IgD-negative memory B cell (primary cell): ENCODE measurements at regions not wholly inside any gene's neighbourhood (a gene's known extent, or its start where the extent isn't known, plus 50 kb on each side); places are given as distances from the start of the nearest gene placed in this dataset.

Experiments
- H3K27ac Mint-ChIP-seq, 3 donors: one replicate each; pipeline ENCODE4 v1.8.0; 2020 to 2022; ENCODE audit warnings: mild to moderate bottlenecking in 3 of 3, mixed read lengths in 3 of 3, moderate library complexity in 1 of 3
- H3K27me3 Mint-ChIP-seq: one replicate; pipeline ENCODE4 v1.8.0; 2021; ENCODE audit warnings: mixed read lengths
- H3K36me3 Mint-ChIP-seq: one replicate; pipeline ENCODE4 v1.8.0; 2020; ENCODE audit warnings: mild to moderate bottlenecking, mixed read lengths
- H3K4me1 Mint-ChIP-seq, 3 donors: one replicate each; pipeline ENCODE4 v1.8.0; 2020 to 2022; ENCODE audit warnings: mixed read lengths in 3 of 3, mild to moderate bottlenecking in 1 of 3
- H3K4me3 Mint-ChIP-seq, 4 donors: one replicate each; pipeline ENCODE4 v1.8.0; 2020 to 2022; ENCODE audit warnings: mild to moderate bottlenecking in 4 of 4, mixed read lengths in 4 of 4, moderate library complexity in 3 of 4
- H3K9me3 Mint-ChIP-seq, 3 donors: one replicate each; pipeline ENCODE4 v1.8.0; 2020 to 2021; ENCODE audit warnings: mixed read lengths in 3 of 3, mild to moderate bottlenecking in 1 of 3

DNA sequence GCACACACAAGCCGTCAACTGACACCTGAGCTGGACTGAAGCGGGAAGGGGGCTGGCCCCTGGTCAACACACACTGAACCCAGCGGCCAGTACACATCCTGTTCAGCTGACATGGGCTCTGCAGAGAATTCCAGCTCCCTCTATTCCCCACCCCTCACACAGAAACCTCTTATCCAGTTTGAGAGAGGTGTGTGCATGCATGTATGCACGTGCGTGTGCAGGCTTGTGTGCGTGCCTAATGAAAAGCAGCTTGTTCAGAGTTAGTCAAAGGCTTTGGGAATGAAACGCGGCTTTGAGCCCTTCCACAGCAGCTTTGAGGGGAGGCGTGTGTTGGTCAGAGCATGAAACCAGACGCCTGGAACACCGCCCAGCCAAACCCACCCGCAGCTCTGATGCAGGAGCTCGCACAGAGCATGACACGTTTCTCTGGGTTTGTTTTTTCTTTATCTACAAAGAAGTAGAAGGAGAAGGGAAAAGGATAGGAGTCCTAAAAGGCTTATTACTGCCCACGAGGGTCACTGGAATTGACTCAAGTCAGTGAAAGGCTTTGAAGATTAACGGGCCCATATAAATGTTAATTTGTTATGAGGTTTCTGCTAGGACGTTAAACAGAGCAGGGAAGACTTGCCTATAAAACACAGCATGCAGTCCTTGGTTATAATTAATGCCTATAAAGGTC, 184.2 kb downstream of the ETS2 start:
- no peaks in the 10 kb centered on the region for H3K9me3 Mint-ChIP-seq
- H3K4me1 Mint-ChIP-seq = peaks cover 0 to 5% (median 2%) of the 10 kb centered on the region in 3 donors
- no peak overlapping the region for H3K27ac Mint-ChIP-seq
- H3K36me3 Mint-ChIP-seq = no peaks in the 10 kb centered on the region
- H3K27me3 Mint-ChIP-seq = peaks cover 43% of the 10 kb centered on the region
- H3K4me3 Mint-ChIP-seq = no peak overlapping the region

DNA sequence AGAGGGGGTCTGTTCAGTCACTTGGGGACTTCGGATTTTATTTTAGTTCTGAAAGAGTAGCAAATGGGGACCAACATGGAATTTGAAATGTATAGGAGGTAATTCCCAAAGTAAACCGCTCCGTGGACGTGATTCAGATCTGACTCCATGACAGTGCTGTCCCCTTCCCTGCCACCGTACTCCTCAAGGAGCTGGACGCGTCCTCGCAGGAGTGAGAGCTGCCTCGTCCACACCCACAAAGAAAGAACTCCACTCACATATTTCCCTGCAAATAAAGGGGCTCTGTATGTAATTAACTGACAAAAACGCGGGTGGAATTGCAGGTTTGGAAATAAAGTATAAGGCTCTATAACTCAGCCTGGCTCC, 183.6 kb downstream of the ETS2 start:
- H3K9me3 Mint-ChIP-seq = no peaks in the 10 kb centered on the region
- H3K27me3 Mint-ChIP-seq = peaks cover 40% of the 10 kb centered on the region
- no peak overlapping the region for H3K4me3 Mint-ChIP-seq
- no peaks in the 10 kb centered on the region for H3K36me3 Mint-ChIP-seq
- no peak overlapping the region for H3K27ac Mint-ChIP-seq
- peaks cover 0 to 6% (median 2%) of the 10 kb centered on the region in 3 donors for H3K4me1 Mint-ChIP-seq

DNA sequence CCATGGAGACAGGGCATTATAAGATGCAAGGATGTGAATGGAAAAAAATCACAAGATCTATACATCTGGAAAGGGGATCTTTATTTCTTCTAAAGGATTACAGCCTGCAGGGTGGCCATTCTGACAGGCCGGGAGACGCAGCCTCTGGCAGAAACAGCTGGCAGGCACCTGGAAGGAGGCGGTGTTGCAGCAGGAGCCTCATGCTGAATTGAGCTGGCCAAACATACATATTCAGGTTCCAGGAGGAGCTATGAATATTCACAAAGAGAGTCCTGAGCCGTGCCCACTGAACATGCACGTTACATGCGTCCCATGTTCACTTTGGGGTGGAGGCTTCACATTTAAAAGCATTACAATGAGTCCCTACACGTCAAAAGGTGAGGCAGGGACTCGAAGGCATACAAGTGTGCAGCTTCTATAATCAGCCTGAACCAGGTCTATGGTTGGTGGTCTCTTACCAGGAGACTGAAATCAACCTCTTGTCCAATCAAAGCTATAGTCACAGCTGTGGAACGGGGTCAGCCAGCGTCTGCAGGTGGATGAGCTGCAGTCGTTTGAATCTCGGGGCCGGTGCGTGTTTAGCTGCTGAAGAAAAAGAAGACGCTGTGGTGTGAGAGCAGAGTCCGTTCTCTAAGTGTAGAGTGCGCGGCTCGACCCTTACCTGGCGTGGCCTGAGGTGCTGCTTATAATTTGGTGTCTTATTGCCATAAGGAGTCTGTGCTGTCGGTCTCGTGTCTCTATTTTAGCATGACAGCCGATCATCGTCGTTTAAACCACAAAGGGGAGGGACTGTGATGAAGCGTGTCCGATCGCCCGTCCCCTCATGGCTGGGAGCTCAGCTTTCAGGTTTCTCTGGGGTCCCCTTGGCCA, 183.0 kb downstream of the ETS2 start:
- Mint-ChIP-seq H3K27me3 (peaks cover 42% of the 10 kb centered on the region), H3K4me3 (no peak overlapping the region), H3K36me3 (no peaks in the 10 kb centered on the region), H3K4me1 (peaks cover 0 to 6% (median 2%) of the 10 kb centered on the region in 3 donors), H3K27ac (no peak overlapping the region), H3K9me3 (no peaks in the 10 kb centered on the region)

DNA sequence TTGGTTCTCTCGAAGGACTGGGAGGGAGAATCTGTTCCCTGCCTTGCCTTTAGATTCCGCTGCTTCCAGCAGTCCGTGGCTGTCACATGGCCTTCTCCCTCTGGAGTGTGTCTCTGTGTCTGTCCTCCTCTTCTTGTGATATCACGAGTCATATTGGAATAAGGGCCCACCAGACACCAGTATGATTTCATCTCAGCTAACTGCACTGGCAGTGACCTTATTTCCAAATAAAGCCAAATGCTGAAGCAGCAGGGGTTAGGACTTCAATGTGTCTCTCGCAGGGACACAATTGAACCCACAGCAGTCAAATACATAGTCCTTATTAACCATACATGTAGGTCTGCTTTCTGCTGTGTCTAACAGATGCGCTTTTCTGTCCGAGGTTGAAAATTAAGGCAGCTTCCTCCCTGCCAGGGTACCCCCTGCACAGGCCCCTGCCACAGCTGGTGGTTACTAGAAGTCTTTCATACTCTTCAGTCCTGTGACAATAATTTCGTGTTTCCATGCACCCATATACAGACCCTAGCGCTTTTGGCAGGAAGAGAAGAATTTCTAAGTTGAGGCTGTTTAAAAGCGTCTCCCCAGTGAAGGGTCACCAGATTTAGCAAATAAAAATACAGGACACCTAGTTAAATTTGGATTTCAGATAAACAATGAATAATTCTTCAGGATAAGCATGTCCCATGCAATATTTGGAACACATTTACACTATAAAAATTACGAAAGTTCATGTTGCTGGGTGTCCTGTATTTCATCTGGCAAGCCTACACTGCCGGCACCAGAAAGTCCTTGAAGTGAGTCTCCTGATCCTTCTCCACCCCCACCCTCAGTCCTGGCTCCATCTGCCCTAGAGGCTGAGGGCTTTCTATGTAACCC, 182.1 kb downstream of the ETS2 start:
- H3K27me3 Mint-ChIP-seq = peaks cover 48% of the 10 kb centered on the region

DNA sequence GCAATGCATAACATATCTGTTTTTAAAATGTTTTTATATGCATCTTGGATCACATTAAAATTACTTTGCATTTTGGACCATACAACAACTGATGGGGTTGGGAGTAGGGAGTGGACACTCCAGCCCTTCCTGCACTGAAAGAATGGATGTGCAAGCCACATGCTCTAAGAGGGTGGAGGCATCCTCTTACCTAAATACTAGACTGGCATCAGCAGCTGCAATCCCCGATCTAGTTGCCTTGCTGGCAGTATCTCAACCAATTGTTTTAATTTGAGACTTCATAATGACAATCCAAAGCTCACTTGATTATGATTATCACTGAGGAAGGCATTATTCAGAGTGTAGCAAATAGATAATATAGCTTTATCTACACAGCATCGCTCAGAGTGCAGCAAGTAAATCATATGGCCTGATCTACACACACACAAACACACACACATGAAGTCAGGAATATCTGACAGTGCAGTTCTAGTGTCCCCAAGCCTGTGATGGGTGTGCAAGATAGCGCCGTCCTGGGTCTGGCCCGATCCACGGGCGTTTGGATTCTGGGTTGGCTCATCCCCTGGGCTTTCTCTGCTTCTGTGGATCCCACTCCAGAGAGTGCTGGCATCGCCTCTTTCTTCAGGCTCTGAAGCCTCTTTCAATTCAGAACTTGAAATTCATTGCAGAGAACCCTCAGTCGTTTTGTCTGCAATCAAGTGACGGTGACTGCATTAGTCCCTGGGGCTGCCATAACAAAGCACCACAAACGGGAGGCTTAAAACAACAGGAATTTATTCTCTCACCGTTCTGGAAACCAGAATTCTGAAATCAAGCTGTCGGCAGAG, 181.3 kb downstream of the ETS2 start:
- H3K27ac Mint-ChIP-seq = no peak overlapping the region
- H3K9me3 Mint-ChIP-seq = peaks cover 0 to 6% (median 3%) of the 10 kb centered on the region in 3 donors
- H3K27me3 Mint-ChIP-seq = peaks cover 48% of the 10 kb centered on the region
- H3K36me3 Mint-ChIP-seq = no peaks in the 10 kb centered on the region
- peaks cover 0 to 6% (median 2%) of the 10 kb centered on the region in 3 donors for H3K4me1 Mint-ChIP-seq
- H3K4me3 Mint-ChIP-seq = no peak overlapping the region

More for the DNA sequence above, 182.1 kb downstream of the ETS2 start:
- H3K9me3 Mint-ChIP-seq = peaks cover 0 to 6% (median 3%) of the 10 kb centered on the region in 3 donors
- H3K4me3 Mint-ChIP-seq = no peak overlapping the region
- H3K4me1 Mint-ChIP-seq = peaks cover 0 to 6% (median 2%) of the 10 kb centered on the region in 3 donors
- no peak overlapping the region for H3K27ac Mint-ChIP-seq
- no peaks in the 10 kb centered on the region for H3K36me3 Mint-ChIP-seq

DNA sequence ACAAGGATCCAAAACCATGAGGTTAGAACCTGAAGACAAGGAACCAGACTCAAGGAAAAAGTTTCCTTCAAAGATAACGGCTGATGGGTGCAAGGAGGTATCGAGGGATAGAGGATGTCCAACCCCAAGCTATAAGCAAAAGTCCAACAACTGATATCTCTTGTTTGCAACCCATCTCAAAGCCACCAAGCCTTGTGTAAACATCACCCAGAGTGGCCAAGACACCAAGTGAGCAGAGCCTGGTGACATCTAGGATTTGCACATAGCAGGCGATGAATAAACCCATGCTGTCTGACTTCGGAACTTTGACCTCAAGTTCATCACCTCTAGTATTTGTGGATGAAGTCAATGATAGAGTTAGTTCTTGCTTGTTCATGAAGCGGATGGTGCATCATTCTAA, 180.7 kb downstream of the ETS2 start:
- Mint-ChIP-seq H3K4me1 (peaks cover 0 to 6% (median 2%) of the 10 kb centered on the region in 3 donors), H3K4me3 (no peak overlapping the region), H3K27me3 (peaks cover 51% of the 10 kb centered on the region), H3K27ac (no peak overlapping the region), H3K9me3 (peaks cover 0 to 6% (median 3%) of the 10 kb centered on the region in 3 donors), H3K36me3 (no peaks in the 10 kb centered on the region)

DNA sequence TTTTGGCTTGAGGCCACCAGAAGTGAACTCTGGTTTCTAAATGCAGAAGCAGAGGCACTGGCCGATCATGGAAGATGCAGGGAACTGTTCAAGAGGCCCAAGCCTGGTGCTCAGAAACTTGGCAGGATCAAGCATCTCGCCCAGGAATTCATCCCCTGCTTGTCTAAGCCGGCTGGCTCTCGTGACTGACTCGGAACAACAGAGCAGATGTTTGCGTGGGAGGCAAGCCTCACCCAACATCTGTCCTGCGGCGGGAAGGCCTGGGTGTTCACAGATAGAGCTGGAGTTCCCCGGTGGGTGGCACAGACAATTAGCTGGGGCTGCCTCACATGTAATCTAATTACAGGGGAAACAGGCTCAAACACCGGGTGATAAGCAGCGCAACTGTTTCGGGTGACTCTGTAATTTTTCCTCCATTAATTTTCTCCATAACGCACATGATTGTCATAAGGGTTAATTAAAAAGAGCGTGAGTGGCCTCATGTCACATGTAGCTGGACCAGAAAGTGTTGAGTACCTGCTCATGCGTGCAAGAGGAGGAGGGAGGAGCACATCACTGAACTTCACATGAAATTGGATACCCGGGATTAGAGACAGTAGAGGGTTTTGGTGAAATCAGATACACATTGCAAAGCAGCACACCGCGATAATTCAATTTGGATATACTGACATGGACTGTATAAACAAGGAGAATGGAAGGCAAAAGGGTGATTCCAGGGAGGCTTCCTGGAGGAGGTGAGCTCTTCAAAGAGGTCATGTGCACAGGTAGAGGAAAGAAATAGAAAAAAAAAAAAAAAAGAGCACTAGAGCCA, 180.0 kb downstream of the ETS2 start:
- Mint-ChIP-seq H3K27ac (no peak overlapping the region), H3K27me3 (peaks cover 51% of the 10 kb centered on the region)

DNA sequence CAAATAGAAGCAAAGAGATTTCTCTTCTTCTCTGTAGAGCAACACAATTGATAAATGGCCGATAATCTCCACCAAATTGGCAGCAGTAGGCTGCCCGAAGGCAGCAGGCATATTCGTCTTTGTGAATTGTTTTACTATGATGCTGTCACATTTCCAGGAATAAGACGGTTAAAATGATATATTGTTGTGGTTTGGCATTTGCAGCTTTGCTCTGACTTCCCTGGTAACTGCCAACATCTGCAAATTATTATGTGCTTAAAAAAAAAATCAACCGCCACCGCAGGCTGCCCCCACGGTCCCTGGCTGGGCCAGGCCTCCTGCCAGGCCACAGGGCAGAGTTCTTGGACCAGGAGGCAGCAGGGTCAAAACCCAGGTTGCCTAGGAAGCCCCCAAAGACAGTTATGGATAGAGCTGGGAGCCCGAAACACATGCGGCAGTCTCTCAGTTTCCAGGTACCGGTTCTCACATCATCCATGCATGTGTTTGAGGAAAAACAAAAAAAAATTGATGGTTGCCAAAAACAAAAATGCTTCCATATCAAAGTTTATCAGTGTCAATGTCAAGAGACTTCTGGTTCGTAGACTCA, 179.3 kb downstream of the ETS2 start:
- Mint-ChIP-seq H3K27me3 (peaks cover 55% of the 10 kb centered on the region), H3K27ac (no peak overlapping the region), H3K4me3 (no peak overlapping the region), H3K4me1 (peaks cover 0 to 6% (median 2%) of the 10 kb centered on the region in 3 donors), H3K36me3 (no peaks in the 10 kb centered on the region), H3K9me3 (peaks cover 0 to 6% (median 3%) of the 10 kb centered on the region in 3 donors)

More for the DNA sequence above, 180.0 kb downstream of the ETS2 start:
- peaks cover 0 to 6% (median 2%) of the 10 kb centered on the region in 3 donors for H3K4me1 Mint-ChIP-seq
- H3K4me3 Mint-ChIP-seq = no peak overlapping the region
- H3K9me3 Mint-ChIP-seq = peaks cover 0 to 6% (median 3%) of the 10 kb centered on the region in 3 donors
- no peaks in the 10 kb centered on the region for H3K36me3 Mint-ChIP-seq

DNA sequence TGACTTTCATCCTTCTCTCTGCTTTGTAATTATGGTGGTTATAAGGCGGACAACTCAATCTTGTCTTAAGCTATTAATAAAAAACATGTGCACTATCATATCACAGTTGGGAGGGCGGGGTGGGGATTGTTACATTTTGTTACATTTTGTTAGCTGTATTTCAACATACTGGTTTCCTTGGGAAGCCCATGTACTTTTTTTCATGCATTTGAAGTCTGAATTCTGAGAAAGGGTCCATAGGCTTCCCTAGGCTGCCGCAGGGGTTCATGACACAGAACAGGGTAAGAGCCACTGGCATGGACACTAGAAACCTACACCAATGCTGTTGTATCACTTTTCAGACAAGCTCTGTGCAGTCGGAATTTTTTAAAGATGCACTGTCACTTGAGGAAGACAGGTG, 178.8 kb downstream of the ETS2 start:
- Mint-ChIP-seq H3K4me3 (no peak overlapping the region), H3K4me1 (peaks cover 0 to 6% (median 2%) of the 10 kb centered on the region in 3 donors), H3K36me3 (no peaks in the 10 kb centered on the region), H3K27me3 (peaks cover 57% of the 10 kb centered on the region), H3K27ac (no peak overlapping the region), H3K9me3 (peaks cover 0 to 6% (median 3%) of the 10 kb centered on the region in 3 donors)

DNA sequence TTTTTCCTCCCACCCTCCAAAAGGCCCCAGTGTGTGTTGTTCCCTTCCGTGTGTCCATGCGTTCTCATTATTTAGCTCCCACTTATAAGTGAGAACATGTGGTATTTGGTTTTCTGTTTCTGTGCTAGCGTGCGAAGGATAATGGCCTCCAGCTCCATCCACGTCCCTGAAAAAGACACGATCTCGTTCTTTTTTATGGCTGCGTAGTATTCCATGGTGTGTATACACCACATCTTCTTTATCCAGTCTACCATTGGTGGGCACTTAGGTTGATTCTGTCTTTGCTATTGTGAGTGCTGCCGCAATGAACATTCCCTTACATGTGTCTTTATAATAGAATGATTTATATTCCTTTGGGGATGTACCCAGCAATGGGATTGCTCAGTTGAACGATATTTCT, 177.8 kb downstream of the ETS2 start:
- H3K27me3 Mint-ChIP-seq = peaks cover 49% of the 10 kb centered on the region
- H3K4me1 Mint-ChIP-seq = peaks cover 0 to 6% (median 0%) of the 10 kb centered on the region in 3 donors
- no peak overlapping the region for H3K4me3 Mint-ChIP-seq
- no peak overlapping the region for H3K27ac Mint-ChIP-seq
- peaks cover 0 to 6% (median 3%) of the 10 kb centered on the region in 3 donors for H3K9me3 Mint-ChIP-seq
- H3K36me3 Mint-ChIP-seq = no peaks in the 10 kb centered on the region

DNA sequence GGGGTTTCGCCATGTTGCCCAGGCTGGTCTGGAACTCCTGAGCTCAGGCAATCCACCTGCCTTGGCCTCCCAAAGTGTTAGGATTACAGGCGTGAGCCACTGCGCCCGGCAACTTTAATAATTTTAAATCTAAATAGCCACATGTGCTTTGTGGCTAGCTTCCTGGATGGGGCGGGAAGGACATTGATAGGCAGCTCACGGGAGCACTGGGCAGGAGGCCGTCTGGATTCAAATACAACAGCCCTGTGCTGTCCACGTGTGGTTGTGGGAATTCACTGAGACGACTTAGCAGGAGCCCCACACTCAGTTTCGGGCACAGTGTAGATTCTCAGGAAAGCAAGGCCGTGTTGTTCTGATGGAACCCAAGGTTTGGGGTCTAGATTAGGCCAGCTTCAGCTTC, 177.1 kb downstream of the ETS2 start:
- Mint-ChIP-seq H3K9me3 (peaks cover 0 to 6% (median 3%) of the 10 kb centered on the region in 3 donors), H3K36me3 (no peaks in the 10 kb centered on the region), H3K27me3 (peaks cover 42% of the 10 kb centered on the region), H3K27ac (no peak overlapping the region), H3K4me3 (no peak overlapping the region), H3K4me1 (peaks cover 0 to 6% (median 0%) of the 10 kb centered on the region in 3 donors)

DNA sequence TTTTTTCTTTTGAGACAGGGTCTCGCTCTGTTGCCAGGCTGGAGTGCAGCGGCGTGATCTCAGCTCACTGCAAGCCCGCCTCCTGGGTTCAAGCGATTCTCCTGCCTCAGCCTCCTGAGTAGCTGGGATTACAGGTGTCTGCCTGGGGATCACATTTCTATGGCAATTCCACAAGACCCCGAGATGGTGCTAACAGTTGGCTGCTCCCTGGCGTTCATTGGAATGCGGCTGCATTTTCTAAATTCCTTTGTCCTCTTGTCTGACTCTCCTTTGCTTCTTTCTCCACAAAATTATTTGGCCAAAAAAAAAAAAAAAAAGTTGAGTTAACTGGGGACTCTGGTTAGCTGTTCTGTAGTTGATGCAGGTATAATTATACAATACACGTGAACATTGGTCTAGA, 176.4 kb downstream of the ETS2 start:
- Mint-ChIP-seq H3K4me1 (peaks cover 0 to 6% (median 0%) of the 10 kb centered on the region in 3 donors), H3K27me3 (peaks cover 39% of the 10 kb centered on the region), H3K36me3 (no peaks in the 10 kb centered on the region), H3K27ac (no peak overlapping the region), H3K4me3 (no peak overlapping the region), H3K9me3 (peaks cover 0 to 6% (median 3%) of the 10 kb centered on the region in 3 donors)
